HG02678 (cell line): ENCODE measurements at regions not wholly inside any gene's neighbourhood (a gene's known extent, or its start where the extent isn't known, plus 50 kb on each side); places are given as distances from the start of the nearest gene placed in this dataset.
A peak's percentile ranks its signal among the peaks of the same experiment; 100 is the strongest.
"Not testable (repeated sequence)": the region's sequence is repeated elsewhere in the genome, so short reads cannot be mapped to it uniquely, and the experiment has no call there.

Experiments used
- ATAC-seq: cut with Tn5 transposase; IDR thresholded peaks from one replicate; pipeline ENCODE4 v1.9.1; 2021; ENCODE audit warnings: mild to moderate bottlenecking, moderate library complexity; ENCODE audit not compliant: unreplicated experiment

DNA sequence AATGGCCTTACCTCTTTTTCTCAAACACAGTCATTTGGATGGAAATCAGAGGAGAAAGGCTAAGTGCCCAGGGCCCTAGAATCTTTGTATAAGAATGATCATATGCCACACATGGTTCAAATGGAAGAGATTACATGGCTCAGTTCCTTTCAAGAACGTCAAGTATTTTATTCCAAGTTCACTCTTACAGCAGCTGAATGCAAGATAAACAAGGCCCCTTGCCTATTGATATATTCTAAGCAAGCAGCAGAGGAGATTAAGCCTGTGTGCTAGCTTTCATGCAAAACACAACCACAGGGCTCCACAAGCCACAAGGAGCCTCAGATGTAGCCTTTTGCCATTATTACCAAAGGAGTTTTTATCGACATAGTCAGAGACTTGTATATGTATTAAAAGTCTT, 55.3 kb upstream of the SLCO6A1 start:
- ATAC-seq, result no peak

- no peak for ATAC-seq
Measured at GRCh38 chr5:102554728-102555127, 55.9 kb upstream of the SLCO6A1 start.

- ATAC-seq, result peak; percentile 67
Measured at GRCh38 chr5:102561894-102562760, 63.3 kb upstream of the SLCO6A1 start.

- no peak for ATAC-seq
Measured at GRCh38 chr5:102570747-102571146, 71.9 kb upstream of the SLCO6A1 start.

DNA sequence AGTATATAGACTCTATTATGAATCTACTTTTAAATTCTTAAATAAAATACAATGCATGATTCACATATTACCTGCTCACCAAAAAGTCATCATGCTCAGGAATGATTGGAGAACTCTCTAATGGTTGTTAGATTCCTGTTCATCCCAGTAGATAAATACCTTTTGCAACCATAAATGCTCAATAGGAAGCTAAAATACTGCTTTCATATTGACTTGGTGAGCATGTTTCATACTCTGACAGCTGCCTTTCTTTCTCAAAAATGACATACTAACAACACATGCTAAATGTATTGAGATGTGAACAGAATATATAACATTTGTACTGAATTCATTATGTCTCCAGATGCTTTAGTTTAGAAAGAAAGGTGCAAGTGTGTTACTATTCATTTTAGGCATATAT, 79.6 kb upstream of the SLCO6A1 start:
- ATAC-seq, result no peak

DNA sequence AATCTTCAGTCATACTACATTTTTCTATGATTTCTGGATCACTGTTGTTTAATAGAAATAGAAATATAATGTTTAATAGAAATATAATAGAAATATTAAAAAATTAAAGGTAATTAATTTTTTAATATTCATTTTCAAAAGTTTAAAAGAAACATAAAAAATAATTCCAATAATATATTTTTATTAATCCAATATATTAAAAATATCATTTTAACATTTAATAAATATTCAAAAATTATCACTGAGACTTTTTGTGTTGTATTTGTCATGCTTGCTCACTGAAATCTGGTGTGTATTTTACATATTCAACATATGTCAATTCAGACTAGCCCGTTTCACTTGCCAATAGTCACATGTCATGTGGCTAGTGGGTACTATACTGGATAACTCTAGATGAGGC, 80.6 kb upstream of the SLCO6A1 start:
- no peak for ATAC-seq

DNA sequence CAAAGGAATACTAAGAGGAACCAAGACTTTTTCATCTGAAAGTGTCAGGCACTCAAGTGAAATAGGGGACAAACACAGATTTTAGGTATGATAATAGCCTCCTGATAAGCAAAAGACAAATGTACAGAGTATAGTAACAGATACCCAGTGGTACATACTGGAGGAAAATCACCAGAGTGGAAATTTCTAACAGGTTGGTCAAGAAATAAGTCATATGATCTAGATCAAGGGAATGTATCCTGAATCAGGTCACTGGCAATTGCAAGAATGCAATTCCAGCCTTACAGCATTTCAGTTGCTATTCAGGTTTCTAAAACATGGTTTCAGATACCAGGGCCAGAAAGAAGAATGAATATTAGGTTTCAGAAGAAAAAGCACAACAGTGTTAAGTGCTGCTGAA, 82.2 kb upstream of the SLCO6A1 start:
- no peak for ATAC-seq

DNA sequence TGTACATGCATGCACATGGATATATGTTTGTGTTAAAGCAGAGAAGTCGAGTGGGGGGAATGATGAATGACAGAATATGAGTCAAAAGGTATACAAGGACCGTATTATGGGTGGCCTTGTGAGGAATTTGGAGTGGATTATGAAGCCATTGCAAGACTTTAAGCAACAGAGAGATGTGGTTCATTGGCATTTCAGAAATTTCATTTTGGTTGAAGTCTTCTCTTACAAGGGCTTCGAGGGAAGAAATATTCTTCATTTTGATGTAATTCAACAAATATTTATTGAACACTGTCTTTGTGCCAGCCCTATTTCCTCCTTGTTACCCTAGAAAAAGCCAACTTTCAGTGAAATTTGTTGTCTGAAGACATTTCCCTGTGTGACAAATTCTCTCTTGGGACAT, 83.9 kb upstream of the SLCO6A1 start:
- ATAC-seq, result no peak

DNA sequence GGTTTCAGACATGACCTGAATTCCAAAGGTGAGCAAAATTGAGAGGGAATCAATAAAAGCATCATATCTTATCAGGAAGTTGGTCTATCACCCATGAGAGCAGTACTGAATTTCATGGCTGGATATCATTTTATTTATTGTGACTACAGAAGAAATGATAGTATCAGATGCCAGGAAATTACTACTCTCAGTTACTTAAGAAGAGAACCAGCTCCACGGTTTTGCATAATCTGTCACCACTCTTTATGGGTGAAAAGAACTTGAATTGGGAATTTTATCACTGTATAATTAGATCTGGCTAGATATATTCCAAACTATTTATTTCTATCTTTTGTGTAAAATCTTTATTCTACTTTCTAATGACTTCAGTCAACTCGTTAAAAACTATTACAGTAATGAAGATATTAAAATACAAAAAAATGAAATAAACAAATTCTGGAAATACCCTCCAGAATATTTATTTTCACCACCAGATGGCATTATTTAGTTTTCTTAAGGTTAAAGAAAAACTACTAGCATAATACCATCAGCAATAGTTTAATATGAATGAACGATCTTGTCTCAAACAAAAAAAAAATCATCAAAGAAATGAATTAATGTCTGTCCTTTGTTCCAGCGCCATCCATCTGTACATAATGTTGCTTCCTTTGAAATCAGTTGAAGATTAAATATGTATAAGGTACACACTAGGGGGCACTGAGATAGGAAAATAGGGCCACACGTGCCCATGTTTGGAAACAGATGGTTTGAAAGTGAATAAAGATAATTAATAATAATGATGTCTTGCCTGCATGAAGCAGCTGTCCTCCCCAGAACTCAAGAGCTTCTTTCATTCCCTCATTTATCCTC, 84.7 kb upstream of the SLCO6A1 start:
- no peak for ATAC-seq

DNA sequence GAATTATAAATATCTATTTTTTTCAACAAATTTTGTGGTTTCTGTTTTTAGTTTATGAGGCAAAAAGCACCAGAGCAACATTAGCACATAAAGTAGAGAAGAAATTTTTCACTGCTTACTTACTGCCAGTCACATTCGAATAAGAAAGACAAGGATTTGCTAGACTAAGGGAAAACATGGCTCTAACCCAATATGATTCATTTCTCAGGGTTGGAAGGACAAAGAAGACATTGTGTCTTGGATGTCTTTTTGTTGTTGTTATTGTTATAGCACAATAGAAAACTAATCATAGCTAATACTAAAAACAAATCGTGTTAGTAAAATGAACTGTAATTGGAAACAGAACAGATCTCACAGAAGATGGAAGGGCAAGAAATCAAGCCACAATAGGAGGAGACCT, 90.9 kb upstream of the SLCO6A1 start:
- no peak for ATAC-seq

- ATAC-seq, result no peak
Measured at GRCh38 chr5:102590467-102590866, 91.7 kb upstream of the SLCO6A1 start.

DNA sequence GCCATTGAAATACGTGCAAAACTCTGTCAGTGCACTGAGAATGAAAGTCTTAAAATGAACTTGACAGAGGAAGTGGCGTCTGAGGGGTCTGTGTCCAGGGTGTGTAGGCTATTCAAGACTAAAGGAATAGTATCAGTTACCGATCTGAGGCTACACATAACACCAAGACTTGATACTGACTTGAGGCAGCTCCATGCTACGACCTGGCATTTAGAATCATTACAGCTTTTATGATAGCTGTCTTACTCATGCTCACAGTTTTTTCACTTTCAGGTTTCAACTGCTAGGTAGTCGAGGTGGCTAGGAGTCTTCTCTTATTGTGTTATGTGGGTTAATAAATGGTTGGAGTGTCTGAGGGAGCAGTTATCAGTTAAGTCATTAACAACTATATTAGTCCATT, 92.8 kb upstream of the SLCO6A1 start:
- peak; percentile 68 for ATAC-seq

DNA sequence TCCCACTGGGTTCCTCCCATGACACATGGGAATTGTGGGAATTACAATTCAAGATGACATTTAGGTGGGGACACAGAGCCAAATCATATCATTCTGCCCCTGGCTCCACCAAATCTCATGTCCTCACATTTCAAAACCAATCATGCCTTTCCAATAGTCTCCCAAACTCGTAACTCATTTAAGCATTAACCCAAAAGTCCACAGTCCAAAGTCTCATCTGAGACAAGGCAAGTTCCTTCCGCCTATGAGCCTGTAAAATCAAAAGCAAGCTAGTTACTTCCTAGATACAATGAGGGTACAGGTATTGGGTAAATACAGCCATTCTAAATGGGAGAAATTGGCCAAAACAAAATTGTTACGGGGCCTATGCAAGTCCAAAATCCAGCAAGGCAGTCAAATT, 93.8 kb upstream of the SLCO6A1 start:
- not testable (repeated sequence) for ATAC-seq

DNA sequence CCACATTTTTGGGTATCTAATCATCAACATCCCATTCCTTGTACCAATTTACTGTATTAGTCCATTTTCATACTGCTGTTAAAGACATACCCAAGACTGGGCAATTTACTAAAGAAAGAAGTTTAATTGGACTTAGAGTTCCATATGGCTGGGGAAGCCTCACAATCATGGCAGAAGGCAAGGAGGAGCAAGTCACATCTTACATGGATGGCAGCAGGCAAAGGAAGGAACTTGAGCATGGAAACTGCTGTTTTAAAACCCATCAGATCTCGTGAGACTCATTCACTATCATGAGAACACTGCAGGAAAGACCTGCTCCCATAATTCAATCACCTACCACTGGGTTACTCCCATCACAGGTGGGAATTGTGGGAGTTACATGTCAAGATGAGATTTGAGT, 95.4 kb upstream of the SLCO6A1 start:
- no peak for ATAC-seq

DNA sequence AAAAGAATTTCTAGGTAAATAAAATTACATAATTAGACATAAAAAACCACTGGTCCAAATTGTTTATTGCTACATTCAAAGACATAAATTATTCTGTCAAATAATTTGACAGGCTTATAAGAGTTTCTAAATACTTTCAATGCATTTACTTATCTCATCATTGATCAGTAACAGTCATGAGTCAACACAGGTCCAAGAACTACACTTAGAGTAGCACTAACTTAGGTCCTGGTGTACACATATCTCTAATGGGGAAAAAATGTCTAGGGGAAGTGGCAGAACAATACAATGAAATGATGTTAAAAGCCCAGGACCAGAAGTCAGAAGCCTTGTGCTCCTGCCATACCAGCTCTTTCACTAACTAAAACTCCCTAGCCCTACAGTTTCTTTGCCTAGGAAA, 96.5 kb upstream of the SLCO6A1 start:
- ATAC-seq, result no peak

DNA sequence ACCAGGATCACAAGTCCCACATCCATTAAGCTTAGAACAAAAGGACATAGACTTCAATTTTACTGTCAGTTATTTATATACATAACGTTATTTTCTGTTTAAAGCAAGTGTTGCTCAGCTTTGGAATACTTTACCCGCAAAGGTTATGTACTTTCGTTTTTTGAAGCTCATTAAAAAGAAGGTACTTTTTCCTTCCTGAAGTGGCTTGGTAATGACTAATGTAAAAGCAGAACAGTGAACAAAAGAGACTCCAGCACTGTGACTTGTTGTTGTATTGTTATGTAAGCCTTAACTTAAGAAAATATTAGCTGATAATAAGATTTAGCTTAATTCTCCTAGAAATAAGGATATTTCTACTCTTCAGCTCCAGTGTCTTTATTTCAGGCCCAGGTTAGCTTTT, 97.3 kb upstream of the SLCO6A1 start:
- peak; percentile 69 for ATAC-seq

DNA sequence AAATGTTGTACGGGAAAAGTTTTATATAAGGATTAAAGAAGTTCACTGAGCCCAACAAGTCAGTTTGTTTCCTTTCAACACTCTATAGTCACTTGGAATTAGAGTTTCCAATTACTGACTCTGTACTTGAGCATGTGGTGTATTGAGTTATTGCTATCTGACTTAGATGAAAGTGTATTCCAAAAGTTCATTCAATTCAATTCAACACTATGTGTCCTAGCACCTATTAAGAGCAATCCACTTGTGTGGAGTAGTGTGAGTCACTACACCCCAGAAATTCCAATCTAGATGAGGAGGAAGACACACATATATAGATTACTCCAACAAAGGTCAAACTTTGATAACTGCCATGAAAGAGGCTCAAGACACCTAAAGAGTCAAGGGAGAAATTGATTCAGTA, 98.2 kb upstream of the SLCO6A1 start:
- ATAC-seq, result no peak

- ATAC-seq, result no peak
Measured at GRCh38 chr5:102599289-102599688, 100.5 kb upstream of the SLCO6A1 start.

DNA sequence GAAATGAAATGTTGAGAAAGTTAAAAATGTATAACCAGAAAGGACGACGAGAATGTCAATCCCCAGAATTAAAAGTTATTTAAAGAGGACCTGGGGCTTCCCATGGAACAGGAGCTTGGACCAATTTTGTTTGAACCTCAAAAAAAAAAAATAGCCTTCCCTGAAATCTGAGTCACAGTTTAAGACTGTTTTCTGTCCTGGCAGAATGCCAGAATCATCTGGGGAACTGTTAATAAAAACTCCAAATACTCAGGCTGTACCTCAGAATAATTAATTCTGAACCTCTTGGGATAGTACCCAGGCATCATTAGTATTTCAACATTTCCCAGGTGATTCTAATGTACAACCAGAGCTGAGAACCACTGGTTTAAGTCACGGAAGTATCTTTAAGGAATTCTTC, 102.2 kb upstream of the SLCO6A1 start:
- no peak for ATAC-seq

DNA sequence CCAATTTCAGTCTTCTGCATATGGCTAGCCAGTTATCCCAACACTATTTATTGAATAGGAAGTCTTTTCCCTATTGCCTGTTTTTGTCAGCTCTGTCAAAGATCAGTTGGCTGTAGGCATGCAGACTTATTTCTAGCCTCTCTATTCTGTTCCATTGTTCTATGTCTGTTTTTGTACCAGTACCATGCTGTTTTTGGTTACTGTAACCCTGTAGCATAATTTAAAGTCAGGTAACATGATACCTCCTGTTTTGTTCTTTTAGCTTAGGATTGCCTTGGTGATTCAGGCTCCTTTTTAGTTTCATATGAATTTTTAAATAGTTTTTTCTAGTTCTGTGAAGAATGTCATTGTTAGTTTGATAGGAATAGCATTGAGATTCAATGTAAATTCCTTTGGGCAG, 104.9 kb upstream of the SLCO6A1 start:
- ATAC-seq, result no peak

DNA sequence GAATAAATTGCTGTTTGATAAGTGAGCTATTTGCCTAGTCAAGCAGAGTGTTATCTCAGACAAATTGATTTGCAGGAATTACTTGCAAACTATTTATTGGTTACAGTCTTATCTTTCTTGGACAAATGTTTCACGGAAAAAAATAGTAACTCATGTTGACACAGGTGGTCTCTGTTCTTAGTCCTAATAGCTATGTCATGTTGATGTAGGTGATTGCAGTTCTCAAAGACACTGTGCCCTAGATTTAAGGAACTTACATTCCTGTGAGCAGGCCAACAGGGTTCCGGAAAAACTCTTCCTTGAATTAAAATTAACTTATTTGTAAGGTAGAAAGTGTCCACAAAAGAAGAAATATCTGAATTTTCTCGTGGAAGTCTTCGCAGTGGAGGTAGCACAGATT, 109.6 kb upstream of the SLCO6A1 start:
- ATAC-seq, result no peak

GRCh38 chr5:102611312-102611711, 112.5 kb upstream of the SLCO6A1 start:
- no peak for ATAC-seq
